Testis (tissue), 2 donors: ENCODE measurements at regions not wholly inside any gene's neighbourhood (a gene's known extent, or its start where the extent isn't known, plus 50 kb on each side); places are given as distances from the start of the nearest gene placed in this dataset.

Source experiments
- CTCF ChIP-seq, 3 experiments: fragments of 450-650 bp in 2 of 3; fragments of 200-600 bp in 1 of 3; sonication (generic) in 1 of 3; IDR thresholded peaks; one replicate each; pipeline ENCODE4 v1.5.1; 2016 to 2019; ENCODE audit warnings: antibody characterized with exemption in 3 of 3, mild to moderate bottlenecking in 2 of 3, moderate library complexity in 1 of 3
- POLR2A ChIP-seq: fragments of 450-650 bp; IDR thresholded peaks from one replicate; pipeline ENCODE4 v1.6.1; 2017; ENCODE audit warnings: antibody characterized with exemption, mild to moderate bottlenecking, moderate library complexity

- TF ChIP-seq POLR2A (no peak), CTCF (IDR thresholded peaks at IDR 0.05) (no peak)
These were observed 320.7 kb upstream of the PCDH7 start for GRCh38 chr4:30399476-30399875.
